Astrocyte of the spinal cord (primary cell): ENCODE measurements at regions not wholly inside any gene's neighbourhood (a gene's known extent, or its start where the extent isn't known, plus 50 kb on each side); places are given as distances from the start of the nearest gene placed in this dataset.

Experiments used
- DNase-seq: peaks from one replicate; pipeline ENCODE4 v3.0.0; 2011; ENCODE audit warnings: low read depth, low spot score
- H3K4me3 ChIP-seq: 2 replicates; pipeline ENCODE4 v1.5.1; 2011; ENCODE audit warnings: low read depth, mild to moderate bottlenecking, low read length, moderate library complexity
- CTCF ChIP-seq: IDR thresholded peaks from 2 replicates; pipeline ENCODE4 v1.5.1; 2012; ENCODE audit warnings: low read depth, mild to moderate bottlenecking, low read length, inconsistent platforms
- in situ Hi-C: cut with HindIII; loops from 2 replicates; pipeline ENCODE4 v1.10.0; 2017; ENCODE audit warnings: low sequenced_read_pairs

- H3K4me3 ChIP-seq, result no peak overlapping the region
- in situ Hi-C loops, result no loop called here
- TF ChIP-seq CTCF, result no peak
- DNase-seq, result no peak
Observed at GRCh38 chr4:137069473-137069872, 462.8 kb downstream of the PCDH18 start.

GRCh38 chr4:137067735-137068134 lies 464.6 kb downstream of the PCDH18 start:
- in situ Hi-C loops, result no loop called here
- DNase-seq, result no peak

GRCh38 chr4:137065311-137065710 lies 467.0 kb downstream of the PCDH18 start:
- in situ Hi-C loops, result no loop called here
- no peak overlapping the region for H3K4me3 ChIP-seq
- no peak for TF ChIP-seq CTCF
- DNase-seq, result peak; percentile 57

More at GRCh38 chr4:137067735-137068134, 464.6 kb downstream of the PCDH18 start:
- no peak for TF ChIP-seq CTCF
- H3K4me3 ChIP-seq, result no peak overlapping the region

GRCh38 chr4:137063961-137064360 lies 468.3 kb downstream of the PCDH18 start:
- in situ Hi-C loops, result no loop called here
- TF ChIP-seq CTCF, result no peak
- H3K4me3 ChIP-seq, result no peak overlapping the region
- no peak for DNase-seq

GRCh38 chr4:137043184-137043583 lies 489.1 kb downstream of the PCDH18 start:
- TF ChIP-seq CTCF, result no peak
- in situ Hi-C loops, result no loop called here

GRCh38 chr4:137039370-137039769 lies 492.9 kb downstream of the PCDH18 start:
- DNase-seq, result no peak
- TF ChIP-seq CTCF, result no peak
- in situ Hi-C loops, result no loop called here
- H3K4me3 ChIP-seq, result no peak overlapping the region

More at GRCh38 chr4:137043184-137043583, 489.1 kb downstream of the PCDH18 start:
- H3K4me3 ChIP-seq, result no peak overlapping the region
- no peak for DNase-seq

GRCh38 chr4:137032222-137032621 lies 500.1 kb downstream of the PCDH18 start:
- TF ChIP-seq CTCF, result no peak
- H3K4me3 ChIP-seq, result no peak overlapping the region
- in situ Hi-C loops, result no loop called here
- DNase-seq, result no peak
